ENCODE measurements at regions not wholly inside any gene's neighbourhood (a gene's known extent, or its start where the extent isn't known, plus 50 kb on each side); places are given as distances from the start of the nearest gene placed in this dataset.

GRCh38 chr21:30962013-30962412, 76.3 kb downstream of the KRTAP19-8 start (continued):
- TF ChIP-seq ZFP91 (CRISPR knock-in tag; IDR thresholded peaks at IDR 0.05) (no peak), ZNF318 (IDR thresholded peaks at IDR 0.05; ENCODE audit: borderline replicate concordance in 1 of 2, low read depth in 1 of 2) (no peak), NFATC3 (IDR thresholded peaks at IDR 0.05) (no peak), RHOXF2B (CRISPR knock-in tag; conservative IDR thresholded peaks at IDR 0.05) (no peak), SAP30 (IDR thresholded peaks at IDR 0.05; ENCODE audit: borderline replicate concordance, insufficient read depth, low read depth, low read length, poor library complexity, severe bottlenecking) (no peak), RFX7 (CRISPR knock-in tag; IDR thresholded peaks at IDR 0.05) (no peak), ATF7 (IDR thresholded peaks at IDR 0.05) (no peak)
- TF ChIP-seq, protein P1, sequence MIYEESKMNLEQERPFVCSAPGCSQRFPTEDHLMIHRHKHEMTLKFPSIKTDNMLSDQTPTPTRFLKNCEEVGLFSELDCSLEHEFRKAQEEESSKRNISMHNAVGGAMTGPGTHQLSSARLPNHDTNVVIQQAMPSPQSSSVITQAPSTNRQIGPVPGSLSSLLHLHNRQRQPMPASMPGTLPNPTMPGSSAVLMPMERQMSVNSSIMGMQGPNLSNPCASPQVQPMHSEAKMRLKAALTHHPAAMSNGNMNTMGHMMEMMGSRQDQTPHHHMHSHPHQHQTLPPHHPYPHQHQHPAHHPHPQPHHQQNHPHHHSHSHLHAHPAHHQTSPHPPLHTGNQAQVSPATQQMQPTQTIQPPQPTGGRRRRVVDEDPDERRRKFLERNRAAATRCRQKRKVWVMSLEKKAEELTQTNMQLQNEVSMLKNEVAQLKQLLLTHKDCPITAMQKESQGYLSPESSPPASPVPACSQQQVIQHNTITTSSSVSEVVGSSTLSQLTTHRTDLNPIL (CRISPR knock-in tag; IDR thresholded peaks at IDR 0.05): no peak
